OCI-LY1 (cell line): ENCODE measurements at regions not wholly inside any gene's neighbourhood (a gene's known extent, or its start where the extent isn't known, plus 50 kb on each side); places are given as distances from the start of the nearest gene placed in this dataset.

Experiments
- CTCF ChIP-seq: fragments of 200-600 bp; sonication (generic), shearing (Covaris generic); IDR thresholded peaks from 2 replicates; pipeline ENCODE4 v1.5.1; 2017; ENCODE audit warnings: mild to moderate bottlenecking, antibody characterized with exemption, low read length, moderate library complexity, mixed read lengths
- EZH2 ChIP-seq: fragments of 200-600 bp; sonication (generic), shearing (Covaris generic); IDR thresholded peaks from 2 replicates; pipeline ENCODE4 v1.8.0; 2017; ENCODE audit warnings: borderline replicate concordance, mixed run types, mild to moderate bottlenecking, antibody characterized with exemption, low read length, moderate library complexity, mixed read lengths

- TF ChIP-seq CTCF (no peak), EZH2 (no peak)
Observed at GRCh38 chr13:54165581-54166215, 1137.1 kb downstream of the OLFM4 start.
